Cardiac muscle cell (in vitro differentiated cells and primary cell): ENCODE measurements at regions not wholly inside any gene's neighbourhood (a gene's known extent, or its start where the extent isn't known, plus 50 kb on each side); places are given as distances from the start of the nearest gene placed in this dataset.

Experiments
- DNase-seq, 2 donors: peaks; one replicate each; pipeline versions ENCODE4 v3.0.0 to v3.0.0-alpha.2; 2010 to 2017; ENCODE audit warnings: low read depth in 1 of 2, low spot score in 1 of 2
- H3K27ac ChIP-seq: fragments of 200-600 bp; sonication (generic); 2 replicates; pipeline ENCODE4 v1.5.1; 2016
- H3K27me3 ChIP-seq: fragments of 200-600 bp; sonication (generic); 2 replicates; pipeline ENCODE4 v1.6.0; 2016; ENCODE audit warnings: control low read depth
- H3K36me3 ChIP-seq: fragments of 200-600 bp; sonication (generic); 2 replicates; pipeline ENCODE4 v1.5.1; 2016; ENCODE audit warnings: control low read depth
- H3K4me1 ChIP-seq: fragments of 200-600 bp; sonication (generic); 2 replicates; pipeline ENCODE4 v1.8.1; 2017; ENCODE audit warnings: low read depth, mild to moderate bottlenecking, mixed run types
- H3K4me3 ChIP-seq: fragments of 200-600 bp; sonication (generic); 2 replicates; pipeline ENCODE4 v1.5.1; 2016; ENCODE audit warnings: mild to moderate bottlenecking
- H3K9me3 ChIP-seq: fragments of 200-600 bp; sonication (generic); 2 replicates; pipeline ENCODE4 v1.5.1; 2017; ENCODE audit warnings: low read depth, mild to moderate bottlenecking, control low read depth
- TF ChIP-seq, protein P1 (sequence below): IDR thresholded peaks from 2 replicates; pipeline ENCODE4 v1.5.1; 2012; ENCODE audit warnings: low read depth, mild to moderate bottlenecking, low read length

DNA sequence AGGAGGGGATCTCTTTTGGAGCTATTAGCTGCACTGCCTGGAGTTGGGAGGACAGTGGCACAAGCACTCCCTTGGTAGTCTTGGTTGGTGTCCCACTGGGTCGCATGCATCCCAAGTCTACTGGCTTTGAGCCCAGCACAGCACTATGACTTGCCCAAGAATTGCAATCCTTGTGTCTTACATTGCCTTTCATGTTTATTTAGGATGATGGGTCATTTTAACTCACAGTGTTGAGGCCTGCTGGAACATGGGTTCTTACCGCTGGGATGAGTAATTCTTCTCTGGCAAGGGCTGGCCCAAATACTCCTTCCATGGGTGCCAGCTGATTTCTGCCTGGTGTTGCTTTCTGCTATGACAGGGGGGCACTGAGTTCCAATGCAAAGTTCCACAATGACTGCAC, 185.5 kb downstream of the TEX13C start:
- TF ChIP-seq, protein P1, sequence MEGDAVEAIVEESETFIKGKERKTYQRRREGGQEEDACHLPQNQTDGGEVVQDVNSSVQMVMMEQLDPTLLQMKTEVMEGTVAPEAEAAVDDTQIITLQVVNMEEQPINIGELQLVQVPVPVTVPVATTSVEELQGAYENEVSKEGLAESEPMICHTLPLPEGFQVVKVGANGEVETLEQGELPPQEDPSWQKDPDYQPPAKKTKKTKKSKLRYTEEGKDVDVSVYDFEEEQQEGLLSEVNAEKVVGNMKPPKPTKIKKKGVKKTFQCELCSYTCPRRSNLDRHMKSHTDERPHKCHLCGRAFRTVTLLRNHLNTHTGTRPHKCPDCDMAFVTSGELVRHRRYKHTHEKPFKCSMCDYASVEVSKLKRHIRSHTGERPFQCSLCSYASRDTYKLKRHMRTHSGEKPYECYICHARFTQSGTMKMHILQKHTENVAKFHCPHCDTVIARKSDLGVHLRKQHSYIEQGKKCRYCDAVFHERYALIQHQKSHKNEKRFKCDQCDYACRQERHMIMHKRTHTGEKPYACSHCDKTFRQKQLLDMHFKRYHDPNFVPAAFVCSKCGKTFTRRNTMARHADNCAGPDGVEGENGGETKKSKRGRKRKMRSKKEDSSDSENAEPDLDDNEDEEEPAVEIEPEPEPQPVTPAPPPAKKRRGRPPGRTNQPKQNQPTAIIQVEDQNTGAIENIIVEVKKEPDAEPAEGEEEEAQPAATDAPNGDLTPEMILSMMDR, result no peak
- Histone ChIP-seq H3K27ac (no peak overlapping the region), H3K9me3 (no peaks in the 10 kb centered on the region), H3K27me3 (no peaks in the 10 kb centered on the region), H3K4me1 (no peaks in the 10 kb centered on the region), H3K4me3 (no peak overlapping the region), H3K36me3 (no peaks in the 10 kb centered on the region)
- no peak for DNase-seq

DNA sequence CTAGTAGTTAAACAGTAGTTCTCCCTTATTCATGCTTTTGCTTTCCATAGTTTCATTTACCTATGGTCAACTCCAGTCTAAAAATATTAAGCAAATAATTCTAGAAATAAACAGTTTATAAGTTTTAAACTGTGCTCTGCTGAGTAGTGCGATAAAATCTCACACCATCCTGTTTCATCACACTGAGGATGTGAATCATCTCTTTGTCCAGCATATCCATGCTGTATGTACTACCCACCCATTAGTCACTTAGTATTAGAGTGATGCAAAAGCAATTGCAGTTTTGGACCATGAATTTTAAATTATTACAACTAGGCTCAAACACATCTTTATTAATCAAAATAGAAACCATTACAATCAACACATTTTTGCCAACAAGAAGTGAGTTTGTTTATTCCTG, 187.4 kb downstream of the TEX13C start:
- Histone ChIP-seq H3K36me3 (no peaks in the 10 kb centered on the region), H3K4me1 (no peaks in the 10 kb centered on the region), H3K4me3 (no peak overlapping the region), H3K27me3 (no peaks in the 10 kb centered on the region), H3K9me3 (no peaks in the 10 kb centered on the region), H3K27ac (no peak overlapping the region)
- DNase-seq, result peak in 1 of 2 donors; percentile 33
- TF ChIP-seq, protein P1, result no peak

- no peak for DNase-seq
- Histone ChIP-seq H3K27ac (no peak overlapping the region), H3K4me1 (no peaks in the 10 kb centered on the region), H3K9me3 (no peaks in the 10 kb centered on the region), H3K27me3 (no peaks in the 10 kb centered on the region), H3K36me3 (no peaks in the 10 kb centered on the region), H3K4me3 (no peak overlapping the region)
- TF ChIP-seq, protein P1, result no peak
Observed at GRCh38 chrX:125520029-125520428, 200.4 kb downstream of the TEX13C start.

DNA sequence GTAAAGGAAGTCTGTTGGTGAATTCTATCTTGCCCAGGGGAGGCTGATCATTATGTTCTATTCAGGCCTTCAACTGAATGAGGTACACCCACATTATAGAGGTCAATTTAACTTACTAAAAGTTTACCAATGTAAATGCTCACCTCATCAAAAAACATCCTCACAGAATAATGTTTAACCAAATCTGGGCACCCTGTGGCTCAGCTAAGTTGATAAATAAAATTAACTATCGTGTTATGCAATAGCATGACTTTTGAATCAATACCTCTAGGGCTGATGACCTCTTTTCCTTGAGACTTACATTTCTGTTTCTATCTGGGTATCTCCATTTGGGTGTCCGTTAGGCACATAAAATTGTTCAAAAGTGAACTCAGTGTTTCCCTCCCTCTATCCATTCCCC, 203.1 kb downstream of the TEX13C start:
- Histone ChIP-seq H3K4me1 (no peaks in the 10 kb centered on the region), H3K36me3 (no peaks in the 10 kb centered on the region), H3K27me3 (no peaks in the 10 kb centered on the region), H3K9me3 (no peaks in the 10 kb centered on the region), H3K27ac (no peak overlapping the region), H3K4me3 (no peak overlapping the region)
- TF ChIP-seq, protein P1, result no peak
- no peak for DNase-seq

DNA sequence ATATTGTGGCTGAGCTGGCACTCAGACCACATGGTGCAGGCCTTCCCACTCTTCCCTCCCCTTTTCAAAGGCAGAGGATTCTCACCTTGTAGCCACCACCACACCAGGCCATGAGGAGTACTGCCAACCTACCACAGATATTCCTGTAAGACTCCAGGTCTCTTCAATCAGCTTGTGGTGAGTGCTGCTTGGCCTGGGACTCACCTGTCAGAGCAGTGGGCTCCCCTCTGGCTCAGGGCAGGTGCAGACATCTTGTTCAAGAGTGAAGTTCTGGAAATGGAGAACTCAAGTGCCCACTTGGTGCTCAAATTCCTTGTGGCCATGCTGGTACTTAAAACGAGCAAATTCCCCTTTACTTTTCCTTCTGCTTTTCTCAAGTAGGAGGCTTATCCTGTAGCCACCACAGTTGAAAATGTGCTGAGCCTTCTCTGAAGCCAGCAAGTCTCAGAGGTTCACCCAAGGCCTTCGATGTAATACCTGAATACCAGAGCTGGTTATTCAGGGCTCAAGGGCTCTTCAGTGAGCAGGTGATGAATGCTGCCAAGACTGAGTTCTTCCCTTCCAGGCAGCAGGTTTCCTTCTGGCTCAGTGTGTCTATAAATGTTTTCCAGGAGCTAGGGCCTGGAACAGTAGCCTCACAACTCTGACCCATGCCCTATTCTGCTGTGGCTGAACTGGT, 212.9 kb downstream of the TEX13C start:
- no peak for DNase-seq
- no peaks in the 10 kb centered on the region for H3K36me3 ChIP-seq
- H3K27me3 ChIP-seq, result no peaks in the 10 kb centered on the region
- H3K4me3 ChIP-seq, result no peak overlapping the region
- TF ChIP-seq, protein P1, result no peak
- no peaks in the 10 kb centered on the region for H3K9me3 ChIP-seq
- no peak overlapping the region for H3K27ac ChIP-seq
- no peaks in the 10 kb centered on the region for H3K4me1 ChIP-seq
